HT1080 (cell line): ENCODE measurements at regions not wholly inside any gene's neighbourhood (a gene's known extent, or its start where the extent isn't known, plus 50 kb on each side); places are given as distances from the start of the nearest gene placed in this dataset.
"Not testable (repeated sequence)": the region's sequence is repeated elsewhere in the genome, so short reads cannot be mapped to it uniquely, and the experiment has no call there.

Experiments used
- DNase-seq: peaks from one replicate; pipeline ENCODE4 v3.0.0-alpha.2; 2015; ENCODE audit warnings: low read depth

DNA sequence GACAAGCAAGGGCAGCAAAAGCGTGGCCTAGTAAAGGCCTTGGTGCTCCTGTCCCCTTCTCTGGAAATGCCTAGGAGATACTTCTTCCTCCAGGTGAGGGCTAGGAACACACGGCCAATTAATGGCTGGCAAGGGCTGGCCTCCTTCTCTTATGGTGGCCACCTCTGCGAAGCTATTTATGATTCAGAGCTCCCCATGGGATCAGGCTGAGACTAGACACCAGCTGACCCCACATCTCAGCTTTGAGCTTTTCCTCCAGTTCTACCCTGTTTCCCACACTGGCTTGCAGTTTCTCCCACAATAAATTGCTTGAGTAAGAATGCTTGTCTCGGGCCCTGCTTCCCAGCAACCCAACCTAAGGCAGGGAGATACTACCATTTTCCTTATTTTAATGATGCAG, 53.7 kb downstream of the CAMK2N1 start:
- no peak for DNase-seq

GRCh38 chr1:20431176-20431460, 54.9 kb downstream of the CAMK2N1 start:
- no peak for DNase-seq

DNA sequence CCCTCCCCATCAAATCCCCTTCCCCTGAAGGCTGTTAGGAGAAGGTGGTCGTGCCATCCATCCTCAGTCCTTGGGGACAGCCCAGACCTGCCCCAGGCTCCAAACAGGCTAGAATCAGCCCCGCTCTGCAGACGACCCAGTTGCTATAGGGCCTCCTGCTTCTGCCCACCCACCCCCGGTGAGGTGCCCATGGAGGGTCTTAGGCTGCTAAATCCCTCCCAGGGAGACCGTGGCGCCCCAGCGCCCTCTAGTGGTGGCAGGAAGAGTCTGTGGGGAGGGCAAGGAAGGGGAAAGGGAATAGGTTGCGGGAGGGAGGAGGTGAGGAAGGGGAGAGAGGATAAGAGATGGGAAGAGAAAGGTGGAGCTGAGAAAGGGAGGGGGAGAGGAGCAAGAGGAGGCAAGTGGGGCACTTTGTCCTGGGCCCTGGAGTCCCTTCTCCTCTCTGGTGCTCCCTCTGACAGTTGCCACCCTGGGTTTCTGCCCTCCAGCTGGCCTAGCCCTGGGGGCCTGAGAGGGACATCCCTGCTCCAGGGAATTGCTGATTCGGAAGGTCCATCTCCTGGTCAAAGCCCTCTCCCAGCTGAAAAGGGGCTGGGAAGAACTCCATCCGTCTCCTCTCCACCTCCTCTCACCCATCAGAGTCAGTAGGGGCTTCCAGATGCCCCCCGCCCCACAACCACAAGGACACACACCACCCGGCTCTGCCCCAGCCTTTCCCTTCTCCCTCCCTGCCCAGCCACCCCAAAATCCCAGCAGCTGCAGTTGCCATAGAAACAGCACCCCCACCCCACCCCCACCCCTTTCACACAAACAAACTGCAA, 55.4 kb downstream of the CAMK2N1 start:
- no peak for DNase-seq

- DNase-seq: no peak
Measured at GRCh38 chr1:20429296-20429695, 56.7 kb downstream of the CAMK2N1 start.

GRCh38 chr1:20428841-20429240, 57.2 kb downstream of the CAMK2N1 start:
- no peak for DNase-seq

GRCh38 chr1:20426923-20427322, 59.1 kb downstream of the CAMK2N1 start:
- DNase-seq: peak; percentile 90

DNA sequence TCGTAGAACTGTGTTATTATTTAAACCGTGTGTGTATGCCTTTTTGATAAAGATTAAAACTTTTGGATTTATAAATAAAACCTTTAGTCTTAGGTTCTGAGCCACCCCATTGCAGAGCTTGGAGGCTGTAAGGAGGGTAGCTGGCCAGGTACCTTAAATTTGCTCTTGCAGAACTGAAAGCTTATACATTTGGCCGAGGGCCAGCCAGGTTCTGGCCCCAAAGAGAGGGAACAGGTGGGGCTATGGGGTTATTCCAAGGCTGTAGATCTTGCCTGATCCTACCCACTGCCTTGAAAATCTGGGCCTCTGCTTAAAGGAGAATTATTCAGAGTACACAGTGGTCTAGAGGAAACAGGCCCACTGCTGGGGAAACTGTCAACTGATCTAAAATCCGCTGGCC, 59.6 kb downstream of the CAMK2N1 start:
- no peak for DNase-seq

DNA sequence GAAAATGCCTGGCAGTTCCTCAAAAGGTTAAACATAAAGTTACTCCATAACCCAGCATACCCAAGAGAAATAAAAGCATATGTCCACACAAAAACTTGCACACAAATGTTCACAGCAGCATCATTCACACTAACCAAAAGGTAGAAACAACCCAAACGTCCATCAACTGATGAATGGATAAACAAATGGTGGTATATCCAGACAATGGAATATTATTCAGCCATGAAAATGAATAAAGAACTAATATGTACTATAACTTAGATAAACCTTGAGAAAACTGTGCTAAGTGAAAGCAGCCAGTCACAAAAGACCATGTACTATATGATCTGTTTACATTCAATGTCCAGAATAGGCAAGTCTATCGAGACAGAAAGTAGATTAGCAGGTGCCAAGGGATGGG, 60.4 kb downstream of the CAMK2N1 start:
- DNase-seq: no peak

GRCh38 chr1:20423169-20423795, 62.7 kb downstream of the CAMK2N1 start:
- no peak for DNase-seq

GRCh38 chr1:20421441-20421840, 64.6 kb downstream of the CAMK2N1 start:
- no peak for DNase-seq

- DNase-seq: no peak
Measured at GRCh38 chr1:20417581-20417980, 68.4 kb downstream of the CAMK2N1 start.

DNA sequence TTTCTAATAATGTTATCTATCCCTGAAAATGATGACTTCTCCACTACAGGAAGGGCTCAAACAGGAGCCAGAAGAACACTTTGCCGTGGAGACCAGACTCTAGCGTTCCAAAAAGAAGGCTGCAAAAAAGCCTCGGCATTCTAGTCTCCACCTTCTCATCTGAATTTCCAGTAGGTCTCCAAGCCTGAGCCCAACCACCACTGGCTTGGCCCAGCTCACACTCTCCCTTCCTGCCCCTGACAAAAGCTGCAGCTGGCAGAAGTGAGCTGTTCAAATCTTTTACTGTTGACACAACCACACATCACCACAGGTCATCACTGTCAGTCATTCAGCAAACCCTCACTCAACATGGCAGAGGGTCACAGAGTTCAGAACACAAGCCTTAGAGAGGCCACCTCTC, 69.3 kb downstream of the CAMK2N1 start:
- no peak for DNase-seq

DNA sequence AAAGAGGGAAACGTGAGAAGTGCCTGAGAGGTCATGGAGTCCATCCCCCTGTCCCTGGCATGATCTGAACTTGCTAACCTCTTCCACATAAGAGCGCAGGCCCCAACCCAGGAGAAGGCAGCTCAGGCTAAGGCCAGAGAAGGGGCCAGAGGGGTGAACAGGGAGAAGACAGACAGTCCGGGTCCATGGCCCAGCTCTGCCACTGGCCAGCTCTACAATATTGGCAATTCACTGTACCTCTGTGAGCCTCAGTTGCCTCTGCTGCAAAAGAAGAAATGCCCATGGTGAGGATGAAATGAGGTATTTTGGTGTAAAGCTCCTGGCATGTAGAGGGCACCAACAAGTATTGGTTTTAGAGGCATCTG, 72.3 kb downstream of the CAMK2N1 start:
- no peak for DNase-seq

DNA sequence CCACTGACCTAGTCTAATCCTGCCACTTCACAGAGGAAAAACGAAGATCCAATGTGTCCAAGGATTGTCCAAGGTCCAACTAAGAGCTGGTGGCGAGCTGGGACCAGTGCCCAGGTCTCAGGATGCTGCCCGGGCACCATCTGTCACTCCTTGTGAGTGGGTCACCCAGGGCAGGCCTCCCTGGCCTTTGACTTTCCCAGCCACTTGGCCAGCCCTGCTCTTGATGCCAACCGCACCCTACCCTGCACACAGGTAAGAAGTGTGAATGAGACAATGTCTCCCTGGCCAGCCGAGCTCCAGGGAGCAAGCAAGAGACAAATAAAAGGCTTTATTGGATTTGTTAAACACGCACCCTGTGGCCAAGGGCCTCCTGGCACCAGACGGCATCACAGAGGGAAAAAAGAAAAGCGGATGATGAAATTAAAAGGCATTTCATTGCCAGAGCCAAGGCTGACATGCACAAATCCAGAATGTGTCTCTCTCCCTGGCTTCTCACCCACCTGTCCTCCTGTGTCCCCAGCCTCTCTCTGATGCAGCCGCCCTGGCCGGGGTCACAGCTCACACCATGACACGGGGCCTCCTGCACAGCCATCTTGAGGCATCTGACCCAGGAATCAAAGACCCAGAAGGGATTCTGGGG, 72.8 kb downstream of the CAMK2N1 start:
- no peak for DNase-seq

GRCh38 chr1:20411196-20411980, 74.6 kb downstream of the CAMK2N1 start:
- peak; percentile 97 for DNase-seq

- no peak for DNase-seq
Measured at GRCh38 chr1:20410503-20410902, 75.5 kb downstream of the CAMK2N1 start.

DNA sequence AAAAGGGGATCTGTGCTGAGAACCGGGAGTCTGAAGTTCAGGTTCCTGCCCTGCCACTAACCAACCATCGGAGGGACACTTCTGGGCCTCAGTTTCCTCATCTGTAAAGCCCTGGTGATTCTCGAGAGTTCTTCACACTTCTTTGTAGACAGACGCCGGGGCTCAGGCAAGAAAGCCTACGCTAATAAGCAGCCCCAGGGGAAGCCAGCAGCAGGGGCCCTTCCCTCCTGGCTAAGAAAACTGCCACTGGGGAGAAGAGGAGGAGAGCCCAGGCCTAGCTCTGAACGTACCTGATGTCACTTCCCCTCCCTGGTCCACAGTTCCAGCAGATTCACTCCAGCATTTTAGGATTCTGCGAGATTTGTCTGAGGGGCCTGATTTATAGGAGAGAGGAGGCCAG, 76.0 kb downstream of the CAMK2N1 start:
- no peak for DNase-seq

DNA sequence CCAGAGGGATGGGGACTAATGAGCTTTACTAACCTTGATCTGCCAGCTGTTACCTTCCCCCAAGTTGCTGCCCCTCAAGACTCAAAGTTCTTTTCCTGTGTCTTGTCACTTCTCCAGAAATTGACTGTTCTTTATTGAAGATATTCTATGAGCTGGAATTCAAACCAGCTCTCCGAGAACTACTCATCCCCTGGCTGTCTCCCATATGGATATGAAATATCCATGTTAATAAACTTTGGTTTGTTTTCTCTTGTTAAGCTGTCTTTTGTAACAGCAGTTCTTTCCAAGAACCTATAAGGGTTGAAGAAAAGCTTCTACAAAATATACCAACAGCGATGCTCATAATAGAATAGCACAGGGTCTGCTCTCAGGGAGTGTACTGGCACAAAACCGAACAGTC, 77.0 kb downstream of the CAMK2N1 start:
- no peak for DNase-seq

- not testable (repeated sequence) for DNase-seq
Measured at GRCh38 chr1:20408133-20408650, 77.8 kb downstream of the CAMK2N1 start.

DNA sequence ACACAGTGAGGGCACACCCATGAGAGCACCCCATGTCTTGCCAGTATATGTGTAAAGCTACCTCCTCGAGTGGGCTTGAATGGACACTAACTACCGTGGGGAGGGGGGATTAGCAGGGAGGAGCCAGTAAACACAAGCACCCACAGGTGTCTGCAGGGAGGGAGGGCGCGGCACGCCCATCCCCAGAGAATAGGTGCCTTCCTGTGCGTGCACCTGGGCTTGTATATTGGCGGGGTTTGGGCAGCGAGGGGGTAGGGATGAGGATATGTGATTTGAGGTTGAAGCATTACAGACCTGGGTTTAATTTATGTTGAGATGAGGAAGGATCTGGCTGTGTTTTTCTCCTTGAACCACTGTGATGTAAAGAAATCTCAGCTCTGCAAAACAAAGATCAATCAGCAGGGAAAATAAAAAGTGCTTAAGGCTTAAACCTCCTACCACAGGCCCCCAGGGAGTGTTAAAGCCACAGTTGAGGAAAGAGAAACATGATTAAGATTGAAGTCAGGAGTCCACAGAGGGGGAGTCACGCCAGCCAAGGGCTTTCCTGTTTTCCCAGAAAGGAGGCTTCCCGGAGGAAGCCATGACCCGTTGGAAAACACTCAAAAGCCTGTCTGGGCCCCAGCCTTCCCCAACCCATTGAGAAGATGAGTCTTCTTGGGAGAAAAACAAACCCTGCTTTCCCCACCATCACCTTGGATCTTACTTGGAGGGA, 80.0 kb downstream of the CAMK2N1 start:
- DNase-seq: peak; percentile 45

GRCh38 chr1:20405051-20405754, 80.8 kb downstream of the CAMK2N1 start:
- DNase-seq: no peak
